Endothelial cell (in vitro differentiated cells): ENCODE measurements at regions not wholly inside any gene's neighbourhood (a gene's known extent, or its start where the extent isn't known, plus 50 kb on each side); places are given as distances from the start of the nearest gene placed in this dataset.

Source experiments
- DNase-seq: peaks from one replicate; pipeline ENCODE4 v3.0.0; 2021; ENCODE audit warnings: low spot score
- H3K27ac Mint-ChIP-seq: one replicate; pipeline ENCODE4 v1.8.0; 2021; ENCODE audit warnings: mixed read lengths, inconsistent platforms; ENCODE audit not compliant: unreplicated experiment
- H3K27me3 Mint-ChIP-seq: one replicate; pipeline ENCODE4 v1.8.0; 2021; ENCODE audit warnings: mild to moderate bottlenecking, moderate library complexity, mixed read lengths, inconsistent platforms; ENCODE audit not compliant: unreplicated experiment
- H3K36me3 Mint-ChIP-seq: one replicate; pipeline ENCODE4 v1.8.0; 2021; ENCODE audit warnings: mild to moderate bottlenecking, low read depth, mixed read lengths, inconsistent platforms; ENCODE audit not compliant: unreplicated experiment
- H3K4me1 Mint-ChIP-seq: one replicate; pipeline ENCODE4 v1.8.0; 2021; ENCODE audit warnings: mild to moderate bottlenecking, mixed read lengths, inconsistent platforms; ENCODE audit not compliant: unreplicated experiment
- H3K4me3 Mint-ChIP-seq: one replicate; pipeline ENCODE4 v1.8.0; 2021; ENCODE audit warnings: mild to moderate bottlenecking, mixed read lengths, inconsistent platforms; ENCODE audit not compliant: unreplicated experiment
- H3K9me3 Mint-ChIP-seq: one replicate; pipeline ENCODE4 v1.8.0; 2021; ENCODE audit warnings: mixed read lengths, inconsistent platforms; ENCODE audit not compliant: unreplicated experiment
- CTCF ChIP-seq: fragments of 200-600 bp; sonication (generic); IDR thresholded peaks from one replicate; pipeline ENCODE4 v1.5.0; 2021; ENCODE audit warnings: antibody characterized with exemption; ENCODE audit not compliant: unreplicated experiment

DNA sequence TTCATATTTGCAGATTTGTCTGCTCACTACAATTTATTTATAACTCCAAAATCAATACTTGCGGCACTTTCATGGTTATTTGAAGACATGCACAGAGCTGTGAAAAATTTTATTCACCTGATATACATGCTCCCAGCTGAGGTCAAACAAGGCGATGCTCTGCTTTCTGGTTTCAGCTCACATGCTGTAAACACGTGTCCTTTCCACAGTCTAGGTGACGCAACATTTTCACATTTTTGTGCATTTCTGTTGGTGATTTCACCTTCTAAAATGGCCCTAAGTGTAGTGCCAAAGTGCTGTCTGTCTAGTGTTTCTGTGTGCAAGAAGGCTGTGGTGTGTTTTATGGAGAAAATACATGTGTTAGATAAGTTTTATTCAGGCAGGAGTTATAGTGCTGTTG is 650.5 kb downstream of the RNF144B start:
- no peak for TF ChIP-seq CTCF
- Mint-ChIP-seq H3K36me3 (no peaks in the 10 kb centered on the region), H3K9me3 (no peaks in the 10 kb centered on the region), H3K4me3 (no peak overlapping the region), H3K27ac (no peak overlapping the region), H3K4me1 (peaks cover 8% of the 10 kb centered on the region), H3K27me3 (no peaks in the 10 kb centered on the region)
- DNase-seq, result no peak

- DNase-seq, result no peak
- Mint-ChIP-seq H3K9me3 (no peaks in the 10 kb centered on the region), H3K27me3 (no peaks in the 10 kb centered on the region), H3K36me3 (no peaks in the 10 kb centered on the region), H3K4me1 (peaks cover 8% of the 10 kb centered on the region), H3K27ac (no peak overlapping the region), H3K4me3 (no peak overlapping the region)
- no peak for TF ChIP-seq CTCF
Observed at GRCh38 chr6:19039287-19039686, 652.1 kb downstream of the RNF144B start.

GRCh38 chr6:19041906-19042305 is 654.8 kb downstream of the RNF144B start:
- DNase-seq, result no peak
- no peak overlapping the region for H3K27ac Mint-ChIP-seq
- H3K9me3 Mint-ChIP-seq, result no peaks in the 10 kb centered on the region
- H3K4me3 Mint-ChIP-seq, result no peak overlapping the region
- no peaks in the 10 kb centered on the region for H3K36me3 Mint-ChIP-seq
- H3K27me3 Mint-ChIP-seq, result no peaks in the 10 kb centered on the region
- no peak for TF ChIP-seq CTCF
- peaks cover 8% of the 10 kb centered on the region for H3K4me1 Mint-ChIP-seq

GRCh38 chr6:19042420-19042819 is 655.3 kb downstream of the RNF144B start:
- H3K9me3 Mint-ChIP-seq, result no peaks in the 10 kb centered on the region

DNA sequence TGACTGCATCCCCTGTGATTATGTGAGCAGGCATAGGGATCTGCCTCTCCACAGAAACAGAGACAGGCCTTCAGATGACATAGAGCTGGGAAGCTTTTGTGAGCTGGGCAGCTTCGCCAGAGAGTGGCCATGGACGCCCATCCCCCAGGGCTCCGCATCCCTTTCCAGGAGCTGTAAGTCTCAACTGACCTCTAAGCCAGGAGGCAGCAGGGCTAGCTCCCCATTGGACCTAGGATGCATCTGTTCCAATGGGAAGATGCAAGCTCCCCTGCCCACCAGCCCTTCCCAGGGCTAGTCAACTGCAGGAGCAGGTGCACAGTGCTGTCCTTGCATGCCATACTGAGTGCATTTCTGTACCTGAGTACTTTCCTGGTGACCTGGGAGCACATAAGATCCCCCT is 663.6 kb downstream of the RNF144B start:
- H3K4me3 Mint-ChIP-seq, result no peak overlapping the region
- peaks cover 1% of the 10 kb centered on the region for H3K27me3 Mint-ChIP-seq
- no peaks in the 10 kb centered on the region for H3K36me3 Mint-ChIP-seq
- no peak overlapping the region for H3K27ac Mint-ChIP-seq
- no peak for DNase-seq
- H3K9me3 Mint-ChIP-seq, result no peaks in the 10 kb centered on the region
- no peaks in the 10 kb centered on the region for H3K4me1 Mint-ChIP-seq
- no peak for TF ChIP-seq CTCF

More at GRCh38 chr6:19042420-19042819, 655.3 kb downstream of the RNF144B start:
- Mint-ChIP-seq H3K4me3 (no peak overlapping the region), H3K27me3 (no peaks in the 10 kb centered on the region), H3K27ac (no peak overlapping the region), H3K4me1 (peaks cover 8% of the 10 kb centered on the region), H3K36me3 (no peaks in the 10 kb centered on the region)
- no peak for DNase-seq
- TF ChIP-seq CTCF, result no peak
